ENCODE measurements at regions not wholly inside any gene's neighbourhood (a gene's known extent, or its start where the extent isn't known, plus 50 kb on each side); places are given as distances from the start of the nearest gene placed in this dataset.

- TF ChIP-seq POLR2A (IDR thresholded peaks at IDR 0.05) (no peak), POLR2AphosphoS5 (IDR thresholded peaks at IDR 0.05) (no peak)
- TF ChIP-seq, protein P1, sequence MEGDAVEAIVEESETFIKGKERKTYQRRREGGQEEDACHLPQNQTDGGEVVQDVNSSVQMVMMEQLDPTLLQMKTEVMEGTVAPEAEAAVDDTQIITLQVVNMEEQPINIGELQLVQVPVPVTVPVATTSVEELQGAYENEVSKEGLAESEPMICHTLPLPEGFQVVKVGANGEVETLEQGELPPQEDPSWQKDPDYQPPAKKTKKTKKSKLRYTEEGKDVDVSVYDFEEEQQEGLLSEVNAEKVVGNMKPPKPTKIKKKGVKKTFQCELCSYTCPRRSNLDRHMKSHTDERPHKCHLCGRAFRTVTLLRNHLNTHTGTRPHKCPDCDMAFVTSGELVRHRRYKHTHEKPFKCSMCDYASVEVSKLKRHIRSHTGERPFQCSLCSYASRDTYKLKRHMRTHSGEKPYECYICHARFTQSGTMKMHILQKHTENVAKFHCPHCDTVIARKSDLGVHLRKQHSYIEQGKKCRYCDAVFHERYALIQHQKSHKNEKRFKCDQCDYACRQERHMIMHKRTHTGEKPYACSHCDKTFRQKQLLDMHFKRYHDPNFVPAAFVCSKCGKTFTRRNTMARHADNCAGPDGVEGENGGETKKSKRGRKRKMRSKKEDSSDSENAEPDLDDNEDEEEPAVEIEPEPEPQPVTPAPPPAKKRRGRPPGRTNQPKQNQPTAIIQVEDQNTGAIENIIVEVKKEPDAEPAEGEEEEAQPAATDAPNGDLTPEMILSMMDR (IDR thresholded peaks at IDR 0.05) = no peak
- no peaks in the 10 kb centered on the region for H3K27me3 ChIP-seq
- WGBS, 2 donors (ENCODE audit: low coverage in 1 of 2) = 67 to 69% methylated on average over 3 of the region's 3 CpGs
- H3K27ac ChIP-seq = no peak overlapping the region
- no peaks in the 10 kb centered on the region for H3K4me1 ChIP-seq
- ATAC-seq = no peak
- H3K4me3 ChIP-seq = no peak overlapping the region
- H3K9me3 ChIP-seq = no peaks in the 10 kb centered on the region
- H3K36me3 ChIP-seq = no peaks in the 10 kb centered on the region
These were observed 1769.7 kb downstream of the MRPL39 start for GRCh38 chr21:23837564-23837963.

- Histone ChIP-seq H3K4me3 (no peak overlapping the region), H3K9me3 (no peaks in the 10 kb centered on the region), H3K36me3 (no peaks in the 10 kb centered on the region), H3K4me1 (no peaks in the 10 kb centered on the region), H3K27me3 (no peaks in the 10 kb centered on the region), H3K27ac (no peak overlapping the region)
- WGBS, 2 donors (ENCODE audit: low coverage in 1 of 2) = 45 to 59% methylated on average over 3 of the region's 3 CpGs
- ATAC-seq = no peak
- TF ChIP-seq EP300 (IDR thresholded peaks at IDR 0.05) (no peak), POLR2AphosphoS5 (IDR thresholded peaks at IDR 0.05) (no peak), POLR2A (IDR thresholded peaks at IDR 0.05) (no peak)
- TF ChIP-seq, protein P1 (IDR thresholded peaks at IDR 0.05) = no peak
These were observed 1784.5 kb downstream of the MRPL39 start for GRCh38 chr21:23822760-23823159.

GRCh38 chr21:23817337-23817736 lies 1789.9 kb downstream of the MRPL39 start:
- H3K27ac ChIP-seq = no peak overlapping the region
- no peak overlapping the region for H3K4me3 ChIP-seq
- ATAC-seq = no peak
- no peaks in the 10 kb centered on the region for H3K4me1 ChIP-seq
- 33 to 56% methylated on average over 1 of the region's 1 CpG for WGBS, 2 donors (ENCODE audit: low coverage in 1 of 2)
- no peaks in the 10 kb centered on the region for H3K9me3 ChIP-seq
- H3K27me3 ChIP-seq = peaks cover 4% of the 10 kb centered on the region
- TF ChIP-seq POLR2AphosphoS5 (IDR thresholded peaks at IDR 0.05) = no peak
- no peaks in the 10 kb centered on the region for H3K36me3 ChIP-seq

GRCh38 chr21:23812485-23812884 lies 1794.8 kb downstream of the MRPL39 start:
- Histone ChIP-seq H3K4me1 (no peaks in the 10 kb centered on the region), H3K27me3 (peaks cover 4% of the 10 kb centered on the region), H3K27ac (no peak overlapping the region), H3K9me3 (no peaks in the 10 kb centered on the region), H3K36me3 (no peaks in the 10 kb centered on the region), H3K4me3 (no peak overlapping the region)
- no peak for ATAC-seq
- 42 to 66% methylated on average over 3 to 4 of the region's 4 CpGs for WGBS, 2 donors (ENCODE audit: low coverage in 1 of 2)
- no peak for TF ChIP-seq POLR2AphosphoS5 (IDR thresholded peaks at IDR 0.05)
- TF ChIP-seq EP300 (IDR thresholded peaks at IDR 0.05) = no peak
- TF ChIP-seq POLR2A (IDR thresholded peaks at IDR 0.05) = no peak
- TF ChIP-seq, protein P1 (IDR thresholded peaks at IDR 0.05) = no peak

GRCh38 chr21:23811805-23812204 lies 1795.5 kb downstream of the MRPL39 start:
- H3K4me1 ChIP-seq = no peaks in the 10 kb centered on the region
- peaks cover 4% of the 10 kb centered on the region for H3K27me3 ChIP-seq
- H3K27ac ChIP-seq = no peak overlapping the region
- H3K4me3 ChIP-seq = no peak overlapping the region
- no peaks in the 10 kb centered on the region for H3K36me3 ChIP-seq
- no peaks in the 10 kb centered on the region for H3K9me3 ChIP-seq
- ATAC-seq = no peak
- TF ChIP-seq POLR2AphosphoS5 (IDR thresholded peaks at IDR 0.05) = no peak
- no peak for TF ChIP-seq POLR2A (IDR thresholded peaks at IDR 0.05)
- TF ChIP-seq EP300 (IDR thresholded peaks at IDR 0.05) = no peak
- TF ChIP-seq, protein P1 (IDR thresholded peaks at IDR 0.05) = no peak
- WGBS, 2 donors (ENCODE audit: low coverage in 1 of 2) = 34 to 39% methylated on average over 2 of the region's 2 CpGs
